GM10266 (cell line): ENCODE measurements at regions not wholly inside any gene's neighbourhood (a gene's known extent, or its start where the extent isn't known, plus 50 kb on each side); places are given as distances from the start of the nearest gene placed in this dataset.

ENCODE experiments used
- DNase-seq: peaks from one replicate; pipeline ENCODE4 v3.0.0; 2012; ENCODE audit errors: extremely low spot score
- TF ChIP-seq, protein P1 (sequence below): IDR thresholded peaks from 2 replicates; pipeline ENCODE4 v1.5.1; 2012; ENCODE audit warnings: mild to moderate bottlenecking, low read depth; ENCODE audit not compliant: control insufficient read depth, insufficient read depth; ENCODE audit errors: missing control alignments

DNA sequence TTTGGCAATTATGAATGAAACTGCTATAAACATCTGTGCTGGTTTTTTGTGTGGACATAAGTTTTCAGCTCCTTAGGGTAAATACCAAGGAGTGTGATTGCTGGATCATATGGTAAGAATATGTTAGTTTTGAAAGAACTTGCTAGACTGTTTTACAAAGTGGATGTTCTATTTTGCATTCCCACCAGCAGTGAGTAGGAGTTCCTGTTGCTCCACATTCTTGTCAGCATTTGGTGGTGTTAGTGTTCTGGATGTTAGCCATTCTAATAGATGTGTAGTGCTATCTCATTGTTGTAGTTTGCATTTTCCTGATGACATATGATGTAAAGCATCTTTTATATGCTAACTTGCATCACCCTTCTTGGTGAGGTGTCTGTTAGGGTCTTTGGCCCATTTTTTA is 304.6 kb downstream of the NUP35 start:
- TF ChIP-seq, protein P1, sequence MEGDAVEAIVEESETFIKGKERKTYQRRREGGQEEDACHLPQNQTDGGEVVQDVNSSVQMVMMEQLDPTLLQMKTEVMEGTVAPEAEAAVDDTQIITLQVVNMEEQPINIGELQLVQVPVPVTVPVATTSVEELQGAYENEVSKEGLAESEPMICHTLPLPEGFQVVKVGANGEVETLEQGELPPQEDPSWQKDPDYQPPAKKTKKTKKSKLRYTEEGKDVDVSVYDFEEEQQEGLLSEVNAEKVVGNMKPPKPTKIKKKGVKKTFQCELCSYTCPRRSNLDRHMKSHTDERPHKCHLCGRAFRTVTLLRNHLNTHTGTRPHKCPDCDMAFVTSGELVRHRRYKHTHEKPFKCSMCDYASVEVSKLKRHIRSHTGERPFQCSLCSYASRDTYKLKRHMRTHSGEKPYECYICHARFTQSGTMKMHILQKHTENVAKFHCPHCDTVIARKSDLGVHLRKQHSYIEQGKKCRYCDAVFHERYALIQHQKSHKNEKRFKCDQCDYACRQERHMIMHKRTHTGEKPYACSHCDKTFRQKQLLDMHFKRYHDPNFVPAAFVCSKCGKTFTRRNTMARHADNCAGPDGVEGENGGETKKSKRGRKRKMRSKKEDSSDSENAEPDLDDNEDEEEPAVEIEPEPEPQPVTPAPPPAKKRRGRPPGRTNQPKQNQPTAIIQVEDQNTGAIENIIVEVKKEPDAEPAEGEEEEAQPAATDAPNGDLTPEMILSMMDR, result no peak
- DNase-seq, result no peak

DNA sequence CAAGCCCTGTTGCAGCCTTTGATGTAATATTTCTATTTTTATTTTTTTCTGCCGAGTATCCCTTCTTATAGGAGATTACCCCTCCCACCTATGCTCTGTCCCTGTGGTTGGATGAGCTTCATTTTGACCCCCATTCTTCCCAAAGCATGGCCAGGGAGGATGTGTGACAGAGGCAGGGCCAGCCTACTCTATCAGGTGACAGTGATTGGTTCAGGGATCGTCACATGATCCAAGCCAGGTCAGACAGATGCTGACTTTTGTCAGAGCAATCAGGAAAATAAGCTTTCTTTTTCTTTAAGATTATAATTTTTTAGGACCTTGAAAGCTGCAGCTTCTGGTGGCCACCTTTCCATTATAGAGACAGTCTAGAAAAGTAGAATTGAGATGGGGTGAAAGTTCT is 314.3 kb downstream of the NUP35 start:
- DNase-seq, result no peak
- TF ChIP-seq, protein P1, result no peak

DNA sequence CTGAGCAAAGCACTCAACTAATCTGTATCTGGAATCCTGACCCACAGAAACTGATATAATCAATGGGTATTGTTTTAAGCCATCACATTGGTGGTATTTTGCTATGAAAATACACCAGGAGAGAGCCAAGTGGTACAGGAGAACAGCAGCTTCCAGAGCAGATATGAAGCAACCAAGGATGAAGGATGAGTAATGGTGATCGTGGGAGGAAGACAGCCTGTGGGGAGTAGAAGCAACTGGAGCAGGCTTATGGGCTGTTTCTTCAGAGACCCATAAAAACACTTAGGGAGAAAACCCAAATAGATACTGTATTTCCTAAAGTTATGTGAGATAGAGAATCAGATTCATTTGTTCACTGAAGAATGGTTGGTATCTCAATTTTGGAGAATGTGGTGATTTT is 330.8 kb downstream of the NUP35 start:
- no peak for DNase-seq
- TF ChIP-seq, protein P1, result no peak

DNA sequence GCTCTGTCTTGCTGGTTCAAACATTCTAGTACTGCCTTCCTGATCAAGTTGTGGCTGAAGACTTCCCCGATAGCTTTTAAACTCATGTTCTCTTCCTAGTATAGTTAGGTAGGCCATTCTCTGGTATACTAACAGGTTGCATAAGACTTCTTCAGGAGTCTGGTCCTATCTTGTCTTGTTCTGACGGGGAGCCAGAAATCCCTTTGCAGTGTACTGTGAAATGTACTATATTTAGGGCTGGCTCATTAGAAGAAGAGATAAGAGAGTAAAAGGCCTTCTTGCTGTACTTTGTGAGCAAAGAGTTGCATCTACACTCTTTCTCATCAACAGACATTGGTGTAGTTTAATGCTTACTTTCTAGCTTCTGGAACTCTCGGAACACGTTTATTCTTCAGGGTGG is 331.9 kb downstream of the NUP35 start:
- DNase-seq, result no peak
- TF ChIP-seq, protein P1, result no peak

DNA sequence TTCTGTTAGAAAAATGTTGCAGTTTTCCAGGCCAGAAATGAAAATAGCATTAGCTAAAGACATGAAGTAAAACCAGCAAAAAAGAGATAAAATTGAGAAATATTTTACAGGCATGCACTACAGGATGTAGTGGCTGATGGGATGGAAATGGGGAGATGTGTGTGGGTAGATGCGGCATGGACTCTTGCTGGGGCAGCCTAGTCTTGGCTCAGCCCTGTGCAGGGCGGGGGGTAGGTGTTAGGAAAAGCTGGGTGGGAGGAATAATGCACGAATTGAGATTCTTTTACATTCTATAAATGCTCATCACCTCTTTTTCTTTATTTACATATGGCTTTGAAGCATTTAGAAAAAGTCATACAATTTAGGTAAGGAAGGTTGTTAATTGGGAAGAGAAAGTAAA is 334.2 kb downstream of the NUP35 start:
- TF ChIP-seq, protein P1, result no peak
- DNase-seq, result no peak

DNA sequence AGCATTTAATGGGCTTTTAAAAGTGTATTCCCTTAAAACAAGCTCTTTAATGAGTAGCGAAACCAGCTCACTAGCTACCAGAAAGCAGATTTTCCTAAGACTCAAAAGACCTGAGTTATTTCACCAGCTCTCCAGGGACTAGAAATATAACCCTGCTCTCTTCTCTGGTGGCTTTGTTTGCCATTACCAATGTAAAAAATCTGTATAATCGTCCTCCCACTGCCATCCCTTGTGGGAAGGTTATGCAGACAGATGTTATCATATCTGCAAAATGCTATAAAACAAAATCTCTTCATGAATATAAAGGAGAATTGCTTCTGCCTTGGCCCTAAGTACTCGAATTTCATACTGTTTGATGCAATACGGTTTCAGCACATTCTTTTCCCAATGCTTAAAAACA is 335.2 kb downstream of the NUP35 start:
- TF ChIP-seq, protein P1, result no peak
- no peak for DNase-seq

DNA sequence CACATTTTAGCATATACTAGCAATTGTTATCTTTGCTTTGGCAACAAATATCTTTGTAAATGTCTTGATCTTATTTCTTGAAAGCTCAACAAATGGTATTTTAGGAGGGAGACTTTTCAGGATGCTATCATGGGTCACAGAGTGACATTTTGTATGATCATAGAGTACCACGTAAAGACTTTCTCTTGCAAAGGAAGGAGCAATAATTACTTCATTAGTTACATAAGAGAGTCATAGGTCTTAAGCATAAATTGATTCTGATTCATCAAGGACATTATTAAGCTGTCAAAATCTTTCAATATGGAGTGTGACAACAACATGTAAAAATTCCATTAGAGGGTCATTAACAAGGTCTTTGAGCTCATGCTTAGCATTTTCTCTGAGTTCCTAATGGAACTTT is 339.6 kb downstream of the NUP35 start:
- DNase-seq, result no peak

More for the DNA sequence above, 339.6 kb downstream of the NUP35 start:
- TF ChIP-seq, protein P1, result no peak
